Trophoblast cell (in vitro differentiated cells and primary cell): ENCODE measurements at regions not wholly inside any gene's neighbourhood (a gene's known extent, or its start where the extent isn't known, plus 50 kb on each side); places are given as distances from the start of the nearest gene placed in this dataset.

Source experiments
- DNase-seq, 2 donors: peaks; one replicate each; pipeline ENCODE4 v3.0.0-alpha.2; 2016
- H2AFZ ChIP-seq: 2 replicates; pipeline ENCODE4 v1.6.1; 2013; ENCODE audit warnings: low read length, moderate library complexity, mild to moderate bottlenecking; ENCODE audit not compliant: insufficient read depth, poor library complexity
- H2AK5ac ChIP-seq: 2 replicates; pipeline ENCODE4 v1.6.1; 2013; ENCODE audit warnings: mild to moderate bottlenecking, low read length
- H2BK120ac ChIP-seq: 2 replicates; pipeline ENCODE4 v1.6.1; 2013; ENCODE audit warnings: low read length, mild to moderate bottlenecking, moderate library complexity; ENCODE audit not compliant: insufficient read depth, poor library complexity
- H2BK12ac ChIP-seq: 2 replicates; pipeline ENCODE4 v1.6.1; 2013; ENCODE audit warnings: mild to moderate bottlenecking, low read length, moderate library complexity
- H2BK5ac ChIP-seq: 2 replicates; pipeline ENCODE4 v1.6.1; 2013; ENCODE audit warnings: low read length, low read depth, moderate library complexity, mild to moderate bottlenecking; ENCODE audit not compliant: poor library complexity
- H3K14ac ChIP-seq: 2 replicates; pipeline ENCODE4 v1.6.1; 2013; ENCODE audit warnings: mild to moderate bottlenecking, low read length
- H3K18ac ChIP-seq: 2 replicates; pipeline ENCODE4 v1.6.1; 2013; ENCODE audit warnings: mild to moderate bottlenecking, low read length
- H3K23ac ChIP-seq: 2 replicates; pipeline ENCODE4 v1.6.1; 2013; ENCODE audit warnings: low read length
- H3K27ac ChIP-seq: 2 replicates; pipeline ENCODE4 v1.5.1; 2013; ENCODE audit warnings: low read depth, mild to moderate bottlenecking, inconsistent platforms, low read length, moderate library complexity
- H3K27me3 ChIP-seq: 2 replicates; pipeline ENCODE4 v1.6.1; 2013; ENCODE audit warnings: inconsistent platforms, mild to moderate bottlenecking, low read length, moderate library complexity; ENCODE audit not compliant: insufficient read depth
- H3K36me3 ChIP-seq, 2 experiments: 1 replicate in 1 of 2; 2 replicates in 1 of 2; pipeline ENCODE4 v1.6.1; 2013; ENCODE audit warnings: low read length in 2 of 2, mild to moderate bottlenecking in 2 of 2, moderate library complexity in 1 of 2; ENCODE audit not compliant: insufficient read depth in 2 of 2, control insufficient read depth in 1 of 2
- H3K4ac ChIP-seq: 2 replicates; pipeline ENCODE4 v1.6.1; 2013; ENCODE audit warnings: low read depth, mild to moderate bottlenecking, low read length, moderate library complexity
- H3K4me1 ChIP-seq, 2 experiments: 1 replicate in 1 of 2; 2 replicates in 1 of 2; pipeline ENCODE4 v1.6.1; 2013; ENCODE audit warnings: low read length in 2 of 2, mild to moderate bottlenecking in 2 of 2, moderate library complexity in 1 of 2; ENCODE audit not compliant: insufficient read depth in 2 of 2, control insufficient read depth in 1 of 2
- H3K4me2 ChIP-seq: 2 replicates; pipeline ENCODE4 v1.6.1; 2013; ENCODE audit warnings: inconsistent platforms, mild to moderate bottlenecking, low read length, moderate library complexity
- H3K4me3 ChIP-seq: 2 replicates; pipeline ENCODE4 v1.5.1; 2013; ENCODE audit warnings: mild to moderate bottlenecking, low read depth, low read length, inconsistent platforms
- H3K79me1 ChIP-seq: one replicate; pipeline ENCODE4 v1.6.1; 2013; ENCODE audit warnings: low read length
- H3K79me2 ChIP-seq: 2 replicates; pipeline ENCODE4 v1.6.1; 2013; ENCODE audit warnings: low read length, mild to moderate bottlenecking; ENCODE audit not compliant: control insufficient read depth, insufficient read depth, poor library complexity
- H3K9ac ChIP-seq: 2 replicates; pipeline ENCODE4 v1.6.1; 2013; ENCODE audit warnings: mild to moderate bottlenecking, low read length
- H3K9me3 ChIP-seq: 2 replicates; pipeline ENCODE4 v1.6.1; 2013; ENCODE audit warnings: low read depth, mild to moderate bottlenecking, control low read depth, inconsistent platforms, low read length; ENCODE audit not compliant: insufficient read depth
- H4K12ac ChIP-seq: 2 replicates; pipeline ENCODE4 v1.6.1; 2013; ENCODE audit warnings: low read depth, mild to moderate bottlenecking, low read length, moderate library complexity
- H4K8ac ChIP-seq: 2 replicates; pipeline ENCODE4 v1.6.1; 2013; ENCODE audit warnings: low read depth, mild to moderate bottlenecking, low read length, moderate library complexity
- H4K91ac ChIP-seq: one replicate; pipeline ENCODE4 v1.6.1; 2013; ENCODE audit warnings: low read depth, mild to moderate bottlenecking, low read length, moderate library complexity
- WGBS: extraction: QIAGEN DNeasy Blood & Tissue Kit; methylation state at CpG from one replicate; pipeline ENCODE4 v1.1.7; 2013; ENCODE audit warnings: missing lambda C conversion rate; ENCODE audit not compliant: insufficient read length, insufficient coverage; ENCODE audit errors: extremely low coverage; 5-methylcytosine and 5-hydroxymethylcytosine counted together

DNA sequence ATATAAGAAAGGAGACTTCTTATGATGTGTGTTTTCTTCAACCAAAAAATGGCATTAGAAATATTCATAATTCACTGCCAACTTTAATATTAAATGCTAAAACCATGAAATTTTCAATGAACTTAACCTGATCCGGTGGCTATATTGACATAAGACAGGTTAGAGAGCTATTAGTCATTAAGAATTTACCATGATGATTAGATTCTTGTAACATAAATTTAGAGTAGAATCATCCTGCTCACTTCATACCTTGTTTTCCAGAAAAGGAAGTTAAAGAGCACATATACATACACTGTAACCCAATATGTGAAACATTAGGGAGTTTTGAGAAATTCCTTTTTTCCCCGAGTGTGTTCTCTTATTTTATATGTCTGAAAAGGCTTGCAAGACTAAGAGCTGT, 430.3 kb upstream of the SEMA3A start:
- no peak for DNase-seq
- H2BK12ac ChIP-seq: no peak overlapping the region
- no peaks in the 10 kb centered on the region for H3K9me3 ChIP-seq
- H4K91ac ChIP-seq: no peak overlapping the region
- H3K79me2 ChIP-seq: no peaks in the 10 kb centered on the region
- H3K36me3 ChIP-seq: no peaks in the 10 kb centered on the region
- no peak overlapping the region for H2BK120ac ChIP-seq
- no peak overlapping the region for H3K14ac ChIP-seq
- H3K27ac ChIP-seq: no peak overlapping the region
- H2AK5ac ChIP-seq: no peak overlapping the region
- H3K18ac ChIP-seq: no peak overlapping the region
- no peak overlapping the region for H2AFZ ChIP-seq
- no peak overlapping the region for H3K4ac ChIP-seq
- no peaks in the 10 kb centered on the region for H3K27me3 ChIP-seq
- no peak overlapping the region for H4K8ac ChIP-seq
- H4K12ac ChIP-seq: no peak overlapping the region
- H2BK5ac ChIP-seq: no peak overlapping the region
- no peaks in the 10 kb centered on the region for H3K79me1 ChIP-seq
- no peaks in the 10 kb centered on the region for H3K4me1 ChIP-seq
- no peak overlapping the region for H3K23ac ChIP-seq
- no peak overlapping the region for H3K9ac ChIP-seq
- WGBS: no CpG with 5 or more reads among the region's 2 CpGs
- H3K4me2 ChIP-seq: no peak overlapping the region
- no peak overlapping the region for H3K4me3 ChIP-seq

GRCh38 chr7:84624527-84624926, 429.9 kb upstream of the SEMA3A start:
- no peaks in the 10 kb centered on the region for H3K9me3 ChIP-seq
- H3K14ac ChIP-seq: no peak overlapping the region
- no peak overlapping the region for H3K18ac ChIP-seq
- no peak overlapping the region for H2BK5ac ChIP-seq
- H3K4ac ChIP-seq: no peak overlapping the region
- WGBS: no CpG with 5 or more reads among the region's 1 CpG
- no peak overlapping the region for H2BK120ac ChIP-seq
- H3K27me3 ChIP-seq: no peaks in the 10 kb centered on the region
- H3K79me1 ChIP-seq: no peaks in the 10 kb centered on the region
- no peak overlapping the region for H4K91ac ChIP-seq
- no peak overlapping the region for H4K8ac ChIP-seq
- no peak overlapping the region for H3K27ac ChIP-seq
- no peak overlapping the region for H3K4me2 ChIP-seq
- H3K9ac ChIP-seq: no peak overlapping the region
- H3K4me1 ChIP-seq: no peaks in the 10 kb centered on the region
- H3K36me3 ChIP-seq: no peaks in the 10 kb centered on the region
- no peak overlapping the region for H3K23ac ChIP-seq
- no peak overlapping the region for H3K4me3 ChIP-seq
- no peak overlapping the region for H2BK12ac ChIP-seq
- no peak overlapping the region for H4K12ac ChIP-seq
- DNase-seq: no peak
- H2AK5ac ChIP-seq: no peak overlapping the region
- H3K79me2 ChIP-seq: no peaks in the 10 kb centered on the region
- no peak overlapping the region for H2AFZ ChIP-seq

DNA sequence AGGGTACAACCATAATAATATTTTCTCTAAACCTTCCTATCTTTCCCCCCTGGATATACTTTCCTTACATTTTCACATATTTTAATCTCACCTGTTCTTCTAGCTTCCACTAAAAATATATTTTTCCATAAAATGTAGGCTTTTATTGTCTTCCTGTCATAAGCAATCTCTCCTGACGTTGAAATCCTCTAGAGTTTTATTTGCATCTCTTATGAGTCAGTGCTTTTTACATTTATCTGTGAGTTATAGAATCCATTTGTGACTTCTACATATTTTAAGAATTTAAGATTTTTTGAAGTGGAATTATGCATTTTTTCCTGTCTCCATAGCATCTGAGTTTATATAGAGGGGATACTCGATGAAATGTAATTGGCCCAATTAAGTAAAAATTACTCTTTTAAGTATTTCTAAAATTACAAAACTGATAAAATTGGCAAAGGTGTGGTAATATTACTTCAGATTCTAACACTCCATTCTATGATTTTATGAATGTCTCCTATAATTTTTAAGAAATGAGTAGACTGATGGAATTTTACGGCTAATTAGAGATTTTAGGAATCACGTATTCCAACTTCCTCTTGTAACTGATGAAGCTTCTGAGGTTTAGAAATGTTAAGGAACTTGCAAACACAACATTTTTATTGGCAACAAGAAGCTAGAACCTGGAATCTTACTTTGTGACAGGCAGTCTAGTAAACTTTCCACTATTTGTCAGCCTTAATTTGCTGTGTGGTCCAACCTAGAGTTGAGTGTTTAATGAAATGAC, 422.9 kb upstream of the SEMA3A start:
- Histone ChIP-seq H3K14ac (no peak overlapping the region), H2AK5ac (no peak overlapping the region), H3K9me3 (no peaks in the 10 kb centered on the region), H3K79me2 (no peaks in the 10 kb centered on the region), H3K4ac (no peak overlapping the region), H3K4me1 (no peaks in the 10 kb centered on the region), H3K27ac (no peak overlapping the region), H3K27me3 (no peaks in the 10 kb centered on the region), H3K4me3 (no peak overlapping the region), H2BK12ac (no peak overlapping the region), H2BK120ac (no peak overlapping the region), H4K91ac (no peak overlapping the region), H2BK5ac (no peak overlapping the region), H4K12ac (no peak overlapping the region), H3K23ac (no peak overlapping the region), H3K4me2 (no peak overlapping the region), H3K18ac (no peak overlapping the region), H3K36me3 (no peaks in the 10 kb centered on the region), H3K9ac (no peak overlapping the region), H2AFZ (no peak overlapping the region), H3K79me1 (no peaks in the 10 kb centered on the region), H4K8ac (no peak overlapping the region)
- WGBS: no CpG with 5 or more reads among the region's 4 CpGs
- DNase-seq: no peak

- no peak overlapping the region for H2AK5ac ChIP-seq
- no peak overlapping the region for H3K4me3 ChIP-seq
- H4K12ac ChIP-seq: no peak overlapping the region
- H3K27ac ChIP-seq: no peak overlapping the region
- H3K14ac ChIP-seq: no peak overlapping the region
- H3K9me3 ChIP-seq: no peaks in the 10 kb centered on the region
- no peak overlapping the region for H3K4ac ChIP-seq
- H3K18ac ChIP-seq: no peak overlapping the region
- no peak overlapping the region for H2BK12ac ChIP-seq
- peak in 1 of 2 donors; percentile 6 for DNase-seq
- H4K91ac ChIP-seq: no peak overlapping the region
- no peaks in the 10 kb centered on the region for H3K27me3 ChIP-seq
- no peaks in the 10 kb centered on the region for H3K79me2 ChIP-seq
- H2BK5ac ChIP-seq: no peak overlapping the region
- no peak overlapping the region for H3K4me2 ChIP-seq
- no peaks in the 10 kb centered on the region for H3K79me1 ChIP-seq
- H3K36me3 ChIP-seq: no peaks in the 10 kb centered on the region
- H3K23ac ChIP-seq: no peak overlapping the region
- no peaks in the 10 kb centered on the region for H3K4me1 ChIP-seq
- no peak overlapping the region for H2BK120ac ChIP-seq
- no peak overlapping the region for H3K9ac ChIP-seq
- no peak overlapping the region for H2AFZ ChIP-seq
- H4K8ac ChIP-seq: no peak overlapping the region
Observed at GRCh38 chr7:84614821-84615501, 420.4 kb upstream of the SEMA3A start.
